ENCODE measurements at regions not wholly inside any gene's neighbourhood (a gene's known extent, or its start where the extent isn't known, plus 50 kb on each side); places are given as distances from the start of the nearest gene placed in this dataset.

- H3K27me3 ChIP-seq, result no peaks in the 10 kb centered on the region
- no peak overlapping the region for H3K4me3 ChIP-seq
- peak overlapping the region; percentile 17 for H3K27ac ChIP-seq
- H3K36me3 ChIP-seq, result no peaks in the 10 kb centered on the region
- H3K4me1 ChIP-seq, result no peaks in the 10 kb centered on the region
- intact Hi-C loops (cut with DNase I), result no loop called here
- no peak overlapping the region for H3K9ac ChIP-seq (ENCODE audit: low read depth in 2 of 2, low read length in 2 of 2)
- no peak for TF ChIP-seq CTCF (IDR thresholded peaks at IDR 0.05)
- no peak for DNase-seq
- no peaks in the 10 kb centered on the region for H3K9me3 ChIP-seq
Observed at GRCh38 chr6:170117111-170117972, 173.5 kb downstream of the DLL1 start.

GRCh38 chr6:170116636-170117035, 174.2 kb downstream of the DLL1 start:
- no peaks in the 10 kb centered on the region for H3K27me3 ChIP-seq
- no peak for TF ChIP-seq CTCF (IDR thresholded peaks at IDR 0.05)
- no peaks in the 10 kb centered on the region for H3K9me3 ChIP-seq
- H3K4me3 ChIP-seq, result no peak overlapping the region
- intact Hi-C loops (cut with DNase I), result no loop called here
- H3K27ac ChIP-seq, result peak overlapping the region; percentile 17
- no peaks in the 10 kb centered on the region for H3K4me1 ChIP-seq
- no peaks in the 10 kb centered on the region for H3K36me3 ChIP-seq
- no peak for DNase-seq
- H3K9ac ChIP-seq (ENCODE audit: low read depth in 2 of 2, low read length in 2 of 2), result no peak overlapping the region

GRCh38 chr6:170114956-170115855, 175.7 kb downstream of the DLL1 start:
- no peaks in the 10 kb centered on the region for H3K27me3 ChIP-seq
- no peaks in the 10 kb centered on the region for H3K36me3 ChIP-seq
- DNase-seq, result no peak
- H3K9ac ChIP-seq (ENCODE audit: low read depth in 2 of 2, low read length in 2 of 2), result no peak overlapping the region
- intact Hi-C loops (cut with DNase I), result no loop called here
- H3K27ac ChIP-seq, result no peak overlapping the region
- H3K9me3 ChIP-seq, result no peaks in the 10 kb centered on the region
- no peak for TF ChIP-seq CTCF (IDR thresholded peaks at IDR 0.05)
- no peak overlapping the region for H3K4me3 ChIP-seq
- H3K4me1 ChIP-seq, result no peaks in the 10 kb centered on the region

- no peaks in the 10 kb centered on the region for H3K9me3 ChIP-seq
- TF ChIP-seq CTCF (IDR thresholded peaks at IDR 0.05), result no peak
- H3K4me3 ChIP-seq, result no peak overlapping the region
- DNase-seq, result no peak
- intact Hi-C loops (cut with DNase I), result no loop called here
- H3K36me3 ChIP-seq, result no peaks in the 10 kb centered on the region
- H3K27me3 ChIP-seq, result no peaks in the 10 kb centered on the region
- no peaks in the 10 kb centered on the region for H3K4me1 ChIP-seq
- no peak overlapping the region for H3K27ac ChIP-seq
- H3K9ac ChIP-seq (ENCODE audit: low read depth in 2 of 2, low read length in 2 of 2), result no peak overlapping the region
Observed at GRCh38 chr6:170114187-170114945, 176.5 kb downstream of the DLL1 start.

- H3K9me3 ChIP-seq, result no peaks in the 10 kb centered on the region
- H3K9ac ChIP-seq (ENCODE audit: low read depth in 2 of 2, low read length in 2 of 2), result no peak overlapping the region
- DNase-seq, result no peak
- intact Hi-C loops (cut with DNase I), result no loop called here
- no peak for TF ChIP-seq CTCF (IDR thresholded peaks at IDR 0.05)
- no peaks in the 10 kb centered on the region for H3K27me3 ChIP-seq
- no peak overlapping the region for H3K4me3 ChIP-seq
- no peaks in the 10 kb centered on the region for H3K36me3 ChIP-seq
- no peaks in the 10 kb centered on the region for H3K4me1 ChIP-seq
- no peak overlapping the region for H3K27ac ChIP-seq
Observed at GRCh38 chr6:170113141-170113540, 177.7 kb downstream of the DLL1 start.

Measured in colonic mucosa (tissue), 4 donors.